ENCODE measurements at regions not wholly inside any gene's neighbourhood (a gene's known extent, or its start where the extent isn't known, plus 50 kb on each side); places are given as distances from the start of the nearest gene placed in this dataset.

DNA sequence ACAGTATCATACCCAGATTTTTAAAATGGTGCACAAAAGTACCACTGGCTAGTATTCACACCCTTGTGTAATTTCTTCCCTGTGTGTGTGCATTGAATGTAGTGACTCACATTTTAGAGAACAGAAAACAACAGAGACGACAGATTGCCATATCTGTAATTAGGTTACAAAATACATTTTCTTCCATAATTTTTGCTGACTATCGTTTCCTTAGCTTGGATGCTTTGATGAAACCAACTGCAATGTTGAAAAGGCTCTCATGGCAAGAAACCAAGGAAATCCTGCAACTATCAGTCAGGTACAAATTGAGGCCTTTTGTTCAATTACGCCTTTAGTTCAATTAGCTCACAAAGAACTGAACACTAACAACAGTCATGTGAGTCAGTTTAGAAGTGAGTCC is 484.4 kb downstream of the ZNF804A start (continued):
- TF ChIP-seq, protein P1, sequence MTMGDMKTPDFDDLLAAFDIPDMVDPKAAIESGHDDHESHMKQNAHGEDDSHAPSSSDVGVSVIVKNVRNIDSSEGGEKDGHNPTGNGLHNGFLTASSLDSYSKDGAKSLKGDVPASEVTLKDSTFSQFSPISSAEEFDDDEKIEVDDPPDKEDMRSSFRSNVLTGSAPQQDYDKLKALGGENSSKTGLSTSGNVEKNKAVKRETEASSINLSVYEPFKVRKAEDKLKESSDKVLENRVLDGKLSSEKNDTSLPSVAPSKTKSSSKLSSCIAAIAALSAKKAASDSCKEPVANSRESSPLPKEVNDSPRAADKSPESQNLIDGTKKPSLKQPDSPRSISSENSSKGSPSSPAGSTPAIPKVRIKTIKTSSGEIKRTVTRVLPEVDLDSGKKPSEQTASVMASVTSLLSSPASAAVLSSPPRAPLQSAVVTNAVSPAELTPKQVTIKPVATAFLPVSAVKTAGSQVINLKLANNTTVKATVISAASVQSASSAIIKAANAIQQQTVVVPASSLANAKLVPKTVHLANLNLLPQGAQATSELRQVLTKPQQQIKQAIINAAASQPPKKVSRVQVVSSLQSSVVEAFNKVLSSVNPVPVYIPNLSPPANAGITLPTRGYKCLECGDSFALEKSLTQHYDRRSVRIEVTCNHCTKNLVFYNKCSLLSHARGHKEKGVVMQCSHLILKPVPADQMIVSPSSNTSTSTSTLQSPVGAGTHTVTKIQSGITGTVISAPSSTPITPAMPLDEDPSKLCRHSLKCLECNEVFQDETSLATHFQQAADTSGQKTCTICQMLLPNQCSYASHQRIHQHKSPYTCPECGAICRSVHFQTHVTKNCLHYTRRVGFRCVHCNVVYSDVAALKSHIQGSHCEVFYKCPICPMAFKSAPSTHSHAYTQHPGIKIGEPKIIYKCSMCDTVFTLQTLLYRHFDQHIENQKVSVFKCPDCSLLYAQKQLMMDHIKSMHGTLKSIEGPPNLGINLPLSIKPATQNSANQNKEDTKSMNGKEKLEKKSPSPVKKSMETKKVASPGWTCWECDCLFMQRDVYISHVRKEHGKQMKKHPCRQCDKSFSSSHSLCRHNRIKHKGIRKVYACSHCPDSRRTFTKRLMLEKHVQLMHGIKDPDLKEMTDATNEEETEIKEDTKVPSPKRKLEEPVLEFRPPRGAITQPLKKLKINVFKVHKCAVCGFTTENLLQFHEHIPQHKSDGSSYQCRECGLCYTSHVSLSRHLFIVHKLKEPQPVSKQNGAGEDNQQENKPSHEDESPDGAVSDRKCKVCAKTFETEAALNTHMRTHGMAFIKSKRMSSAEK (CRISPR knock-in tag; IDR thresholded peaks at IDR 0.05; ENCODE audit: borderline replicate concordance), result no peak
- TF ChIP-seq FOXP1 (CRISPR knock-in tag; IDR thresholded peaks at IDR 0.05; ENCODE audit: borderline replicate concordance), result no peak
- no peak for TF ChIP-seq CBFB (CRISPR knock-in tag; IDR thresholded peaks at IDR 0.05; ENCODE audit: low read depth)
- TF ChIP-seq EMX1 (CRISPR knock-in tag; IDR thresholded peaks at IDR 0.05), result no peak
- TF ChIP-seq KAT7 (CRISPR knock-in tag; IDR thresholded peaks at IDR 0.05; ENCODE audit: borderline replicate concordance), result no peak
- TF ChIP-seq, protein P2, sequence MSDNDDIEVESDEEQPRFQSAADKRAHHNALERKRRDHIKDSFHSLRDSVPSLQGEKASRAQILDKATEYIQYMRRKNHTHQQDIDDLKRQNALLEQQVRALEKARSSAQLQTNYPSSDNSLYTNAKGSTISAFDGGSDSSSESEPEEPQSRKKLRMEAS (CRISPR knock-in tag; IDR thresholded peaks at IDR 0.05), result no peak
- TF ChIP-seq ZNF671 (CRISPR knock-in tag; IDR thresholded peaks at IDR 0.05), result no peak
- no peak for TF ChIP-seq SMAD3 (CRISPR knock-in tag; IDR thresholded peaks at IDR 0.05; ENCODE audit: borderline replicate concordance)
- no peak for TF ChIP-seq ZNF232 (CRISPR knock-in tag; IDR thresholded peaks at IDR 0.05)
- TF ChIP-seq RORB (CRISPR knock-in tag; IDR thresholded peaks at IDR 0.05), result no peak
- no peak for TF ChIP-seq NFE2L1 (CRISPR knock-in tag; IDR thresholded peaks at IDR 0.05)
- no peak for TF ChIP-seq ZNF219 (CRISPR knock-in tag; IDR thresholded peaks at IDR 0.05; ENCODE audit: borderline replicate concordance)

DNA sequence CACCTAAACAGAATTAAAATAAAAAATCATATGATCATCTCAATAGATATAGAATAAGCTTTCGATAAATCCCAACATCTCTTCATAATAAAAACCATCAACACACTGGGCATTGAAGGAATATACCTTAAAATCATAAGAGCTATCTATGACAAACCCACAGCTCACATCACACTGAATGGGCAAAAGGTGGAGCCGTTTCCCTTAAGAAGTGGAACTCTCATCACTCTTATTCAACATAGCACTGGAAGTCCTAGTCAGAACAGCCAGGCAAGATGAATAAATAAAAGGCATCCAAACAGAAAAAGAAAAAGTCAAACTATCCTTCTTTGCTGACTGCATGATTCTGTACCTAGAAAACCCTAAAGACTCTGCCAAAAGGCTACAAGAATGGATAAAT is 510.3 kb downstream of the ZNF804A start:
- ChIA-PET POLR2A (no interaction called here), CTCF (no interaction called here)
- Mint-ChIP-seq H3K27me3 (ENCODE audit: low read depth) (no peaks in the 10 kb centered on the region), H3K9me3 (peaks cover 11% of the 10 kb centered on the region), H3K4me3 (no peak overlapping the region), H3K4me1 (peaks cover 10% of the 10 kb centered on the region), H3K27ac (no peak overlapping the region), H3K36me3 (no peaks in the 10 kb centered on the region)
- no peak for DNase-seq (ENCODE audit: low spot score)
- ATAC-seq, result no peak
- no peak for TF ChIP-seq ETV6 (CRISPR knock-in tag; IDR thresholded peaks at IDR 0.05)
- TF ChIP-seq, protein P3, sequence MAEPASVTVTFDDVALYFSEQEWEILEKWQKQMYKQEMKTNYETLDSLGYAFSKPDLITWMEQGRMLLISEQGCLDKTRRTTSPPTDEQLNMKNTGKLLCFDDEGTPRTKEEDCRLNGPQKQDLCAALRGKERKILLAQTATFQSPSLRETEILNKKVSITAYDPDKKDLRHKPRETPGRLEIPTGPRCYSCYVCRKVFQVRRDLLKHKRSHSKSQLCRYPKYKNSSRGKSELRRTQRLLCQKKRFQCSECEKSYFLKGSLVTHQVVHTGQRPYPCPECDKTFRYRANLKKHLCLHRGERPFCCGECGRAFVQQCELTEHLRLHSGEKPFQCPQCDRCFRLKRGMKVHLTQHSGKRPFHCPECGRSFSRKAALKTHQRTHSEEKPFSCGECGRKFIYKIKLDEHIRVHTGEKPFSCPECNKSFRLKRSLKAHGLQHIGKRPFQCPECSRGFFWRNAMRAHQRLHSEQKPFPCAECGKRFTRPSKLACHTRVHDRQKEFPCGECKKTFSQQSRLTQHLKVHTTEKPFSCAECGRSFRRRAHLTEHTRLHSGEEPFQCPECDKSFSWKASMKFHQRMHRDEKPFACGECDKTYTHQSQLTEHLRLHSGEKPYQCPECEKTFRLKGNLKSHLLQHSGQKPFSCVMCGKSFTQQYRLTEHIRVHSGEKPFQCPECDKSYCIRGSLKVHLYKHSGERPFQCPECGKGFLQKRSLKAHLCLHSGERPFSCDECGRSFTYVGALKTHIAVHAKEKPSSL (CRISPR knock-in tag; conservative IDR thresholded peaks at IDR 0.05), result no peak
- TF ChIP-seq ZNF423 (CRISPR knock-in tag; IDR thresholded peaks at IDR 0.05), result no peak
- TF ChIP-seq, protein P4, sequence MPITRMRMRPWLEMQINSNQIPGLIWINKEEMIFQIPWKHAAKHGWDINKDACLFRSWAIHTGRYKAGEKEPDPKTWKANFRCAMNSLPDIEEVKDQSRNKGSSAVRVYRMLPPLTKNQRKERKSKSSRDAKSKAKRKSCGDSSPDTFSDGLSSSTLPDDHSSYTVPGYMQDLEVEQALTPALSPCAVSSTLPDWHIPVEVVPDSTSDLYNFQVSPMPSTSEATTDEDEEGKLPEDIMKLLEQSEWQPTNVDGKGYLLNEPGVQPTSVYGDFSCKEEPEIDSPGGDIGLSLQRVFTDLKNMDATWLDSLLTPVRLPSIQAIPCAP (CRISPR knock-in tag; IDR thresholded peaks at IDR 0.05), result no peak
- no peak for TF ChIP-seq ZNF396 (CRISPR knock-in tag; IDR thresholded peaks at IDR 0.05; ENCODE audit: borderline replicate concordance)
- TF ChIP-seq, protein P5, sequence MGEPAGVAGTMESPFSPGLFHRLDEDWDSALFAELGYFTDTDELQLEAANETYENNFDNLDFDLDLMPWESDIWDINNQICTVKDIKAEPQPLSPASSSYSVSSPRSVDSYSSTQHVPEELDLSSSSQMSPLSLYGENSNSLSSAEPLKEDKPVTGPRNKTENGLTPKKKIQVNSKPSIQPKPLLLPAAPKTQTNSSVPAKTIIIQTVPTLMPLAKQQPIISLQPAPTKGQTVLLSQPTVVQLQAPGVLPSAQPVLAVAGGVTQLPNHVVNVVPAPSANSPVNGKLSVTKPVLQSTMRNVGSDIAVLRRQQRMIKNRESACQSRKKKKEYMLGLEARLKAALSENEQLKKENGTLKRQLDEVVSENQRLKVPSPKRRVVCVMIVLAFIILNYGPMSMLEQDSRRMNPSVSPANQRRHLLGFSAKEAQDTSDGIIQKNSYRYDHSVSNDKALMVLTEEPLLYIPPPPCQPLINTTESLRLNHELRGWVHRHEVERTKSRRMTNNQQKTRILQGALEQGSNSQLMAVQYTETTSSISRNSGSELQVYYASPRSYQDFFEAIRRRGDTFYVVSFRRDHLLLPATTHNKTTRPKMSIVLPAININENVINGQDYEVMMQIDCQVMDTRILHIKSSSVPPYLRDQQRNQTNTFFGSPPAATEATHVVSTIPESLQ (CRISPR knock-in tag; IDR thresholded peaks at IDR 0.05), result no peak
- TF ChIP-seq SMAD3 (CRISPR knock-in tag; IDR thresholded peaks at IDR 0.05; ENCODE audit: borderline replicate concordance), result no peak
- TF ChIP-seq, protein P2 (CRISPR knock-in tag; IDR thresholded peaks at IDR 0.05), result no peak
- TF ChIP-seq, protein P6, sequence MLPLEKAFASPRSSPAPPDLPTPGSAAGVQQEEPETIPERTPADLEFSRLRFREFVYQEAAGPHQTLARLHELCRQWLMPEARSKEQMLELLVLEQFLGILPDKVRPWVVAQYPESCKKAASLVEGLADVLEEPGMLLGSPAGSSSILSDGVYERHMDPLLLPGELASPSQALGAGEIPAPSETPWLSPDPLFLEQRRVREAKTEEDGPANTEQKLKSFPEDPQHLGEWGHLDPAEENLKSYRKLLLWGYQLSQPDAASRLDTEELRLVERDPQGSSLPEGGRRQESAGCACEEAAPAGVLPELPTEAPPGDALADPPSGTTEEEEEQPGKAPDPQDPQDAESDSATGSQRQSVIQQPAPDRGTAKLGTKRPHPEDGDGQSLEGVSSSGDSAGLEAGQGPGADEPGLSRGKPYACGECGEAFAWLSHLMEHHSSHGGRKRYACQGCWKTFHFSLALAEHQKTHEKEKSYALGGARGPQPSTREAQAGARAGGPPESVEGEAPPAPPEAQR (CRISPR knock-in tag; IDR thresholded peaks at IDR 0.05), result no peak
- TF ChIP-seq ZNF232 (CRISPR knock-in tag; IDR thresholded peaks at IDR 0.05), result no peak
- TF ChIP-seq GABPB1 (CRISPR knock-in tag; IDR thresholded peaks at IDR 0.05), result no peak
- TF ChIP-seq MYBL2 (CRISPR knock-in tag; IDR thresholded peaks at IDR 0.05), result no peak
- TF ChIP-seq NFATC4 (CRISPR knock-in tag; IDR thresholded peaks at IDR 0.05), result no peak
- TF ChIP-seq, protein P7, sequence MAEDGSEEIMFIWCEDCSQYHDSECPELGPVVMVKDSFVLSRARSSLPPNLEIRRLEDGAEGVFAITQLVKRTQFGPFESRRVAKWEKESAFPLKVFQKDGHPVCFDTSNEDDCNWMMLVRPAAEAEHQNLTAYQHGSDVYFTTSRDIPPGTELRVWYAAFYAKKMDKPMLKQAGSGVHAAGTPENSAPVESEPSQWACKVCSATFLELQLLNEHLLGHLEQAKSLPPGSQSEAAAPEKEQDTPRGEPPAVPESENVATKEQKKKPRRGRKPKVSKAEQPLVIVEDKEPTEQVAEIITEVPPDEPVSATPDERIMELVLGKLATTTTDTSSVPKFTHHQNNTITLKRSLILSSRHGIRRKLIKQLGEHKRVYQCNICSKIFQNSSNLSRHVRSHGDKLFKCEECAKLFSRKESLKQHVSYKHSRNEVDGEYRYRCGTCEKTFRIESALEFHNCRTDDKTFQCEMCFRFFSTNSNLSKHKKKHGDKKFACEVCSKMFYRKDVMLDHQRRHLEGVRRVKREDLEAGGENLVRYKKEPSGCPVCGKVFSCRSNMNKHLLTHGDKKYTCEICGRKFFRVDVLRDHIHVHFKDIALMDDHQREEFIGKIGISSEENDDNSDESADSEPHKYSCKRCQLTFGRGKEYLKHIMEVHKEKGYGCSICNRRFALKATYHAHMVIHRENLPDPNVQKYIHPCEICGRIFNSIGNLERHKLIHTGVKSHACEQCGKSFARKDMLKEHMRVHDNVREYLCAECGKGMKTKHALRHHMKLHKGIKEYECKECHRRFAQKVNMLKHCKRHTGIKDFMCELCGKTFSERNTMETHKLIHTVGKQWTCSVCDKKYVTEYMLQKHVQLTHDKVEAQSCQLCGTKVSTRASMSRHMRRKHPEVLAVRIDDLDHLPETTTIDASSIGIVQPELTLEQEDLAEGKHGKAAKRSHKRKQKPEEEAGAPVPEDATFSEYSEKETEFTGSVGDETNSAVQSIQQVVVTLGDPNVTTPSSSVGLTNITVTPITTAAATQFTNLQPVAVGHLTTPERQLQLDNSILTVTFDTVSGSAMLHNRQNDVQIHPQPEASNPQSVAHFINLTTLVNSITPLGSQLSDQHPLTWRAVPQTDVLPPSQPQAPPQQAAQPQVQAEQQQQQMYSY (CRISPR knock-in tag; IDR thresholded peaks at IDR 0.05), result no peak
- no peak for TF ChIP-seq EMX1 (CRISPR knock-in tag; IDR thresholded peaks at IDR 0.05)
